SU-DHL-6 (cell line): ENCODE measurements at regions not wholly inside any gene's neighbourhood (a gene's known extent, or its start where the extent isn't known, plus 50 kb on each side); places are given as distances from the start of the nearest gene placed in this dataset.

Source experiments
- H2AFZ ChIP-seq: fragments of 200-600 bp; sonication (generic); 2 replicates; pipeline ENCODE4 v1.6.1; 2014; ENCODE audit warnings: low read depth, mild to moderate bottlenecking, moderate library complexity, mixed read lengths, antibody characterized with exemption, low read length; ENCODE audit not compliant: severe bottlenecking
- H3F3A ChIP-seq: fragments of 200-600 bp; shearing (Covaris generic); 2 replicates; pipeline ENCODE4 v1.6.0; 2016; ENCODE audit warnings: antibody characterized with exemption, mild to moderate bottlenecking; ENCODE audit not compliant: insufficient read depth
- H3K27ac ChIP-seq: fragments of 200-600 bp; sonication (generic); 2 replicates; pipeline ENCODE4 v1.5.1; 2016; ENCODE audit warnings: low read depth, mild to moderate bottlenecking, low read length, moderate library complexity, mixed read lengths
- H3K27me3 ChIP-seq: fragments of 200-600 bp; sonication (generic), shearing (Covaris generic); 2 replicates; pipeline ENCODE4 v1.6.0; 2014; ENCODE audit warnings: mild to moderate bottlenecking, low read length
- H3K36me3 ChIP-seq: fragments of 200-600 bp; sonication (generic); 2 replicates; pipeline ENCODE4 v1.6.1; 2014; ENCODE audit warnings: mild to moderate bottlenecking, low read length, mixed read lengths
- H3K4me2 ChIP-seq: fragments of 300-600, 200-600 bp; shearing (Covaris generic), sonication (generic); 2 replicates; pipeline ENCODE4 v1.6.0; 2014; ENCODE audit warnings: low read length, low read depth, mild to moderate bottlenecking; ENCODE audit not compliant: poor library complexity, severe bottlenecking
- H3K4me3 ChIP-seq: fragments of 200-600 bp; sonication (generic); 2 replicates; pipeline ENCODE4 v1.5.1; 2014; ENCODE audit warnings: antibody characterized with exemption, low read length, mild to moderate bottlenecking, mixed read lengths; ENCODE audit not compliant: insufficient read depth, poor library complexity, severe bottlenecking
- H3K79me2 ChIP-seq: fragments of 200-600 bp; sonication (generic); 2 replicates; pipeline ENCODE4 v1.6.1; 2014; ENCODE audit warnings: mild to moderate bottlenecking, low read length, moderate library complexity; ENCODE audit not compliant: insufficient read depth
- H3K9ac ChIP-seq: fragments of 200-600 bp; sonication (generic); 2 replicates; pipeline ENCODE4 v1.7.0; 2014; ENCODE audit warnings: mild to moderate bottlenecking, low read length
- H3K9me2 ChIP-seq: fragments of 200-600 bp; sonication (generic); replicated peaks from 2 replicates; pipeline ENCODE4 v1.6.1; 2014; ENCODE audit warnings: low read length; ENCODE audit not compliant: insufficient read depth
- H3K9me3 ChIP-seq: fragments of 200-600 bp; sonication (generic); 2 replicates; pipeline ENCODE4 v1.6.1; 2014; ENCODE audit warnings: low read length, mixed read lengths; ENCODE audit not compliant: insufficient read depth
- H4K20me1 ChIP-seq: fragments of 200-600 bp; sonication (generic); 2 replicates; pipeline ENCODE4 v1.6.1; 2014; ENCODE audit warnings: low read depth, mild to moderate bottlenecking, antibody characterized with exemption, low read length, moderate library complexity, mixed read lengths
- CTCF ChIP-seq: fragments of 200-600 bp; sonication (generic); IDR thresholded peaks from one replicate; pipeline ENCODE4 v1.5.1; 2017; ENCODE audit warnings: antibody characterized with exemption, mild to moderate bottlenecking, low read length, moderate library complexity; ENCODE audit not compliant: insufficient read depth, poor library complexity, severe bottlenecking
- EZH2phosphoT487 ChIP-seq: fragments of 200-600 bp; sonication (generic), shearing (Covaris generic); conservative IDR thresholded peaks from 2 replicates; pipeline ENCODE4 v1.6.1; 2018; ENCODE audit warnings: mild to moderate bottlenecking, antibody characterized with exemption, low read length, moderate library complexity, mixed read lengths

GRCh38 chrX:149274516-149275105 is 230.5 kb downstream of the IDS start:
- Histone ChIP-seq H3K36me3 (no peaks in the 10 kb centered on the region), H2AFZ (no peak overlapping the region), H3K9me2 (no peaks in the 10 kb centered on the region), H4K20me1 (no peaks in the 10 kb centered on the region), H3K27me3 (no peaks in the 10 kb centered on the region), H3K4me3 (no peak overlapping the region), H3K4me2 (no peak overlapping the region), H3K27ac (no peak overlapping the region), H3K9ac (no peak overlapping the region), H3K79me2 (no peaks in the 10 kb centered on the region), H3K9me3 (no peaks in the 10 kb centered on the region), H3F3A (no peaks in the 10 kb centered on the region)
- TF ChIP-seq CTCF: no peak
- TF ChIP-seq EZH2phosphoT487: no peak

- no peak overlapping the region for H2AFZ ChIP-seq
- H3K4me3 ChIP-seq: no peak overlapping the region
- no peaks in the 10 kb centered on the region for H3K27me3 ChIP-seq
- H3K9me2 ChIP-seq: no peaks in the 10 kb centered on the region
- H3K9me3 ChIP-seq: no peaks in the 10 kb centered on the region
- H3F3A ChIP-seq: no peaks in the 10 kb centered on the region
- no peaks in the 10 kb centered on the region for H3K79me2 ChIP-seq
- no peak overlapping the region for H3K9ac ChIP-seq
- H3K36me3 ChIP-seq: no peaks in the 10 kb centered on the region
- H3K27ac ChIP-seq: no peak overlapping the region
- H3K4me2 ChIP-seq: no peak overlapping the region
- no peaks in the 10 kb centered on the region for H4K20me1 ChIP-seq
- TF ChIP-seq CTCF: no peak
- no peak for TF ChIP-seq EZH2phosphoT487
Measured at GRCh38 chrX:149272690-149273463, 232.2 kb downstream of the IDS start.

DNA sequence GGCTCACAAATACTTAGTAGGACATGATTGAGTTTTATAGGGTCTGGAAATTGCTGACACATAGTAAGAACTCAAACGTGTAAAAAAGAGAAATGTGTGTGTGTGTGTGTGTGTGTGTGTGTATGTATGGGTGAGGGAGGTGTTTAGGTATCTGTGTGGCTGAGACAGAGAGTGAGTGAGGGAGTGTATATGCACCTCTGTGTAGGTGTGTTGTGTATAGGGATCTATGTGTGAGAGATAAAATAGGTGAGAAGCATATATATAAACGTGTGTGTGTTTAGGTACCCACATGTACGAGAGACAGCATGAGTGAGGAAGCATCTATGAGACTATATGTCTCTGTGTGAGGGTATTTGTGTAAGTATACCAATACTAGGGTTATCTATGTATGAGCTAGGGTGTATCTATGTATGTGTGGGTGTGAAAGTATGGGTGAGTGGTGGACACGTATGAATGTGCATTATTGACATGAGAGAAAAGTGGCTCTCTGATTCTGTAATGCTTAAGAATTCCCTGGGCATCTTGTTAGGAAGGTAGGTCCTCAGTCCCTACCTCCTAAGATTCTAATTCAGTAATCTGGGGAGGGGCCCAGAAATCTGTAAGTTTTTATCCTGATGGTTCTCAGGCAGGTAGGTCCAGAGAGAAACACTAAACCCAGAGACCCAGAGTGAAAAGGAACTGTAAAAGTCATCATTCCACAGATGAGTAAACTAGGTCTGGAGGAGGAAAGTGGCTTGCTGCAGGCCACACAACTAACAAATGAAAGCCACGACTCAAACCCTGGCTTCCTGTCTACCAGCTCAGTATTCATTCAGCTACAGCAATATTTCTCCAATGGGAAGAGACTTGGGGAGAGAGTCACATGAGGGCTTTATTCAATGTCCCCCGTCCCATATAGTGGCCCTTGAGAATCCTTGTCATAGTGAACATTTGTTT is 237.0 kb downstream of the IDS start:
- H3K4me2 ChIP-seq: no peak overlapping the region
- H3F3A ChIP-seq: no peaks in the 10 kb centered on the region
- no peaks in the 10 kb centered on the region for H3K9me3 ChIP-seq
- H3K4me3 ChIP-seq: no peak overlapping the region
- no peak overlapping the region for H2AFZ ChIP-seq
- H3K9ac ChIP-seq: no peak overlapping the region
- no peaks in the 10 kb centered on the region for H4K20me1 ChIP-seq
- H3K27ac ChIP-seq: no peak overlapping the region
- H3K36me3 ChIP-seq: no peaks in the 10 kb centered on the region
- TF ChIP-seq CTCF (no peak), EZH2phosphoT487 (no peak)
- no peaks in the 10 kb centered on the region for H3K27me3 ChIP-seq
- no peaks in the 10 kb centered on the region for H3K79me2 ChIP-seq
- H3K9me2 ChIP-seq: no peaks in the 10 kb centered on the region
